ENCODE measurements at regions not wholly inside any gene's neighbourhood (a gene's known extent, or its start where the extent isn't known, plus 50 kb on each side); places are given as distances from the start of the nearest gene placed in this dataset.

GRCh38 chr7:26508481-26508880 is 216.8 kb downstream of the SNX10 start (continued):
- TF ChIP-seq GABPA (IDR thresholded peaks at IDR 0.05 in 1 of 2, conservative IDR thresholded peaks at IDR 0.05 in 1 of 2) (no peak), TAF1 (conservative IDR thresholded peaks at IDR 0.05) (no peak), NR2F2 (IDR thresholded peaks at IDR 0.05) (no peak), EGR1 (IDR thresholded peaks at IDR 0.05; ENCODE audit: low read depth in 2 of 2) (no peak), HNF4G (IDR thresholded peaks at IDR 0.05) (no peak), RXRA (IDR thresholded peaks at IDR 0.05) (no peak)

DNA sequence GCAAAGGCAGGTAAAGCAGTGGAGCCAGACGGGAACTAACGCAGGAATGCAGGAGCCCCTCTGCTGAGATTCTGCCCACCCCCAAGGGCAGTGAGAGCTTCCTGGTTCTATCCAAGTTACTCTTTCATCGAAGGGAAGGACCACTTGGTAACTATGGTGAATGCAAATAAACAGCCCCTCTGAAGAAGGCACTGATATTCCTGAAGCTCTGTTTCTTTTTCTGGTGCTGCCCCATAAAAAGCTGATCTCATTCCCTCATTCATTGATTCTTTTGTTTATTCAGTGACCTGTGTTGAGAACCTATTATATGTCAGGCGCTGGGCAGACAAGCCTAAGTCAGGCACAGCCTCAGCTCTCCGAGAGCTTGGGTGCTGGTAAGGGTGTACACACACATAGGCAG is 217.3 kb downstream of the SNX10 start:
- no peak for DNase-seq (ENCODE audit: low spot score)

DNA sequence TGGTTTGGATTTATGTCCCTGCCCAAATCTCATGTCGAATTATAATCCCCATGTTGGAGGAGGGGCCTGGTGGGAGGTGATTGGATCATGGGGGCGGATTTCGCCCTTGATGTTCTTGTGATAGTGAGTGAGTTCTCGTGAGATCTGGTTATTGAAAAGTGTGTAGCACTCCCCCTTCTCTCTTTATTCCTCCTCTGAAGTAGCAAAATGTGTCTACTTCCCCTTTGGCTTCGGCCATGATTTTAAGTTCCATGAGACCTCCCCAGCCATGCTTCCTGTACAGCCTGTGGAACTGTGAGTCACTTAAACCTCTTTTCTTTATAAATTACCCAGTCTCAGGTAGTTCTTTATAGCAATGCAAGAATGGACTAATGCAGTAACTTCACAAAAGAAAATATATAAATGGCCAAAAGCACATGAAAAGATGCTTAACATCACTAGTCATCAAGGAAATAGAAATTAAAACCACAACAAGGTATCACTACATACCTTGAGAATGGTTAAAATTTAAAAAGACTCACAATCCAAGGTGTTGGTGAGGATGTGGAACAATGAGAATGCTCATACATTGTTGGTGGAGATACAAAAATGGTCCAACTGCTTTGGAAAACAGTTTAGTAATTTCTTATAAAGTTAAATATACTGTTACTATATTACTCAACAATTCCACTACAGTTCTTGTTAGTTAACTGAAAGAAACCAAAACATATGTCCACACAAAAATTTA is 218.7 kb downstream of the SNX10 start:
- Histone ChIP-seq H3K4me3 (ENCODE audit: low read depth in 1 of 3, low read length in 3 of 3) (no peak overlapping the region), H3K9ac (ENCODE audit: low read depth in 1 of 2, low read length in 2 of 2) (no peak overlapping the region), H3K27me3 (ENCODE audit: control insufficient read depth in 4 of 4, insufficient read depth in 4 of 4, low read length in 3 of 4) (no peaks in the 10 kb centered on the region), H3K9me3 (ENCODE audit: control insufficient read depth in 4 of 4, low read length in 3 of 4) (no peaks in the 10 kb centered on the region), H3K36me3 (ENCODE audit: control insufficient read depth in 4 of 4, insufficient read depth in 3 of 4, low read depth in 1 of 4, low read length in 3 of 4) (no peaks in the 10 kb centered on the region), H3K27ac (ENCODE audit: low read depth in 1 of 2, low read length in 2 of 2) (no peak overlapping the region), H3K4me1 (ENCODE audit: control insufficient read depth in 4 of 4, insufficient read depth in 4 of 4, low read length in 3 of 4) (no peaks in the 10 kb centered on the region)
- no peak for TF ChIP-seq ATF3 (IDR thresholded peaks at IDR 0.05)
- no peak for TF ChIP-seq RAD21 (IDR thresholded peaks at IDR 0.05)
- TF ChIP-seq RXRA (IDR thresholded peaks at IDR 0.05): no peak
- TF ChIP-seq, protein P1, sequence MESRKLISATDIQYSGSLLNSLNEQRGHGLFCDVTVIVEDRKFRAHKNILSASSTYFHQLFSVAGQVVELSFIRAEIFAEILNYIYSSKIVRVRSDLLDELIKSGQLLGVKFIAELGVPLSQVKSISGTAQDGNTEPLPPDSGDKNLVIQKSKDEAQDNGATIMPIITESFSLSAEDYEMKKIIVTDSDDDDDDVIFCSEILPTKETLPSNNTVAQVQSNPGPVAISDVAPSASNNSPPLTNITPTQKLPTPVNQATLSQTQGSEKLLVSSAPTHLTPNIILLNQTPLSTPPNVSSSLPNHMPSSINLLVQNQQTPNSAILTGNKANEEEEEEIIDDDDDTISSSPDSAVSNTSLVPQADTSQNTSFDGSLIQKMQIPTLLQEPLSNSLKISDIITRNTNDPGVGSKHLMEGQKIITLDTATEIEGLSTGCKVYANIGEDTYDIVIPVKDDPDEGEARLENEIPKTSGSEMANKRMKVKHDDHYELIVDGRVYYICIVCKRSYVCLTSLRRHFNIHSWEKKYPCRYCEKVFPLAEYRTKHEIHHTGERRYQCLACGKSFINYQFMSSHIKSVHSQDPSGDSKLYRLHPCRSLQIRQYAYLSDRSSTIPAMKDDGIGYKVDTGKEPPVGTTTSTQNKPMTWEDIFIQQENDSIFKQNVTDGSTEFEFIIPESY (IDR thresholded peaks at IDR 0.05): no peak
- no peak for TF ChIP-seq EGR1 (IDR thresholded peaks at IDR 0.05; ENCODE audit: low read depth in 2 of 2)
- no peak for TF ChIP-seq YY1 (IDR thresholded peaks at IDR 0.05)
- no peak for TF ChIP-seq FOXA1 (IDR thresholded peaks at IDR 0.05)
- WGBS: 89% methylated on average over 5 of the region's 5 CpGs
- no peak for DNase-seq (ENCODE audit: low spot score)

More for the DNA sequence above, 217.3 kb downstream of the SNX10 start:
- no peaks in the 10 kb centered on the region for H3K27me3 ChIP-seq (ENCODE audit: control insufficient read depth in 4 of 4, insufficient read depth in 4 of 4, low read length in 3 of 4)
- H3K27ac ChIP-seq (ENCODE audit: low read depth in 1 of 2, low read length in 2 of 2): no peak overlapping the region
- no peaks in the 10 kb centered on the region for H3K4me1 ChIP-seq (ENCODE audit: control insufficient read depth in 4 of 4, insufficient read depth in 4 of 4, low read length in 3 of 4)
- 54% methylated on average over 5 of the region's 5 CpGs for WGBS
- no peaks in the 10 kb centered on the region for H3K36me3 ChIP-seq (ENCODE audit: control insufficient read depth in 4 of 4, insufficient read depth in 3 of 4, low read depth in 1 of 4, low read length in 3 of 4)
- TF ChIP-seq YY1 (IDR thresholded peaks at IDR 0.05) (no peak), NR2F2 (IDR thresholded peaks at IDR 0.05) (no peak), FOXA2 (IDR thresholded peaks at IDR 0.05) (no peak)
- no peaks in the 10 kb centered on the region for H3K9me3 ChIP-seq (ENCODE audit: control insufficient read depth in 4 of 4, low read length in 3 of 4)
- H3K9ac ChIP-seq (ENCODE audit: low read depth in 1 of 2, low read length in 2 of 2): no peak overlapping the region
- no peak overlapping the region for H3K4me3 ChIP-seq (ENCODE audit: low read depth in 1 of 3, low read length in 3 of 3)

GRCh38 chr7:26511866-26512265 is 220.2 kb downstream of the SNX10 start:
- Histone ChIP-seq H3K9ac (ENCODE audit: low read depth in 1 of 2, low read length in 2 of 2) (no peak overlapping the region), H3K4me3 (ENCODE audit: low read depth in 1 of 3, low read length in 3 of 3) (no peak overlapping the region), H3K9me3 (ENCODE audit: control insufficient read depth in 4 of 4, low read length in 3 of 4) (no peaks in the 10 kb centered on the region), H3K4me1 (ENCODE audit: control insufficient read depth in 4 of 4, insufficient read depth in 4 of 4, low read length in 3 of 4) (no peaks in the 10 kb centered on the region), H3K27ac (ENCODE audit: low read depth in 1 of 2, low read length in 2 of 2) (no peak overlapping the region), H3K27me3 (ENCODE audit: control insufficient read depth in 4 of 4, insufficient read depth in 4 of 4, low read length in 3 of 4) (no peaks in the 10 kb centered on the region), H3K36me3 (ENCODE audit: control insufficient read depth in 4 of 4, insufficient read depth in 3 of 4, low read depth in 1 of 4, low read length in 3 of 4) (no peaks in the 10 kb centered on the region)
- 69% methylated on average over 6 of the region's 6 CpGs for WGBS
- TF ChIP-seq NR2F2 (IDR thresholded peaks at IDR 0.05): no peak
- no peak for TF ChIP-seq FOXA2 (IDR thresholded peaks at IDR 0.05)
- no peak for TF ChIP-seq HNF4A (conservative IDR thresholded peaks at IDR 0.05)
- TF ChIP-seq RAD21 (IDR thresholded peaks at IDR 0.05): no peak
- TF ChIP-seq EGR1 (IDR thresholded peaks at IDR 0.05; ENCODE audit: low read depth in 2 of 2): no peak
- TF ChIP-seq ATF3 (IDR thresholded peaks at IDR 0.05): no peak
- no peak for TF ChIP-seq YY1 (IDR thresholded peaks at IDR 0.05)
- no peak for TF ChIP-seq SP1 (IDR thresholded peaks at IDR 0.05)
- no peak for TF ChIP-seq TAF1 (conservative IDR thresholded peaks at IDR 0.05)
- no peak for TF ChIP-seq FOXA1 (IDR thresholded peaks at IDR 0.05)
- TF ChIP-seq RXRA (IDR thresholded peaks at IDR 0.05): no peak
- TF ChIP-seq, protein P2, sequence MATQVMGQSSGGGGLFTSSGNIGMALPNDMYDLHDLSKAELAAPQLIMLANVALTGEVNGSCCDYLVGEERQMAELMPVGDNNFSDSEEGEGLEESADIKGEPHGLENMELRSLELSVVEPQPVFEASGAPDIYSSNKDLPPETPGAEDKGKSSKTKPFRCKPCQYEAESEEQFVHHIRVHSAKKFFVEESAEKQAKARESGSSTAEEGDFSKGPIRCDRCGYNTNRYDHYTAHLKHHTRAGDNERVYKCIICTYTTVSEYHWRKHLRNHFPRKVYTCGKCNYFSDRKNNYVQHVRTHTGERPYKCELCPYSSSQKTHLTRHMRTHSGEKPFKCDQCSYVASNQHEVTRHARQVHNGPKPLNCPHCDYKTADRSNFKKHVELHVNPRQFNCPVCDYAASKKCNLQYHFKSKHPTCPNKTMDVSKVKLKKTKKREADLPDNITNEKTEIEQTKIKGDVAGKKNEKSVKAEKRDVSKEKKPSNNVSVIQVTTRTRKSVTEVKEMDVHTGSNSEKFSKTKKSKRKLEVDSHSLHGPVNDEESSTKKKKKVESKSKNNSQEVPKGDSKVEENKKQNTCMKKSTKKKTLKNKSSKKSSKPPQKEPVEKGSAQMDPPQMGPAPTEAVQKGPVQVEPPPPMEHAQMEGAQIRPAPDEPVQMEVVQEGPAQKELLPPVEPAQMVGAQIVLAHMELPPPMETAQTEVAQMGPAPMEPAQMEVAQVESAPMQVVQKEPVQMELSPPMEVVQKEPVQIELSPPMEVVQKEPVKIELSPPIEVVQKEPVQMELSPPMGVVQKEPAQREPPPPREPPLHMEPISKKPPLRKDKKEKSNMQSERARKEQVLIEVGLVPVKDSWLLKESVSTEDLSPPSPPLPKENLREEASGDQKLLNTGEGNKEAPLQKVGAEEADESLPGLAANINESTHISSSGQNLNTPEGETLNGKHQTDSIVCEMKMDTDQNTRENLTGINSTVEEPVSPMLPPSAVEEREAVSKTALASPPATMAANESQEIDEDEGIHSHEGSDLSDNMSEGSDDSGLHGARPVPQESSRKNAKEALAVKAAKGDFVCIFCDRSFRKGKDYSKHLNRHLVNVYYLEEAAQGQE (IDR thresholded peaks at IDR 0.05): no peak
- TF ChIP-seq, protein P1 (IDR thresholded peaks at IDR 0.05): no peak
- no peak for TF ChIP-seq JUND (IDR thresholded peaks at IDR 0.05)
- no peak for TF ChIP-seq HNF4G (IDR thresholded peaks at IDR 0.05)
- DNase-seq (ENCODE audit: low spot score): no peak
